ENCODE measurements at regions not wholly inside any gene's neighbourhood (a gene's known extent, or its start where the extent isn't known, plus 50 kb on each side); places are given as distances from the start of the nearest gene placed in this dataset.

GRCh38 chr12:30827101-30828066 lies 72.6 kb upstream of the CAPRIN2 start:
- no peak for FAIRE-seq

DNA sequence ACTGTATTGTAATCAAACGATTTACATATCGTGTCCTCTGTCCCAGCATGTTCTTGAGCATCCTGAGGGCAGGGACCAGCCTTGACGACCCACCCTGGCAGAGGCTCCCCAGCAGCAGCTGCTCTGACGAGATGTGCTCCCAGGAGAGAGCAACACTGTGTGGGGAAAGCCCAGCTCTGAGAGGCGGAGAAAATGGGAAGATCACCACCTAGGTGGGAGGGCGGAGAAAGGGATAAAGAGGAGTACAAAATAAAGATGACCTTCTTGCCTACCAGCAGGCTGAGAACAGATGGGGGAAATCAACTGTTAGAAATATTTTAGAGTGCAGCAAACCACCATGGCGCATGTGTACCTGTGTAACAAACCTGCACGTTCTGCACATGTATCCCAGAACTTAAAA lies 71.5 kb upstream of the CAPRIN2 start:
- FAIRE-seq = no peak

DNA sequence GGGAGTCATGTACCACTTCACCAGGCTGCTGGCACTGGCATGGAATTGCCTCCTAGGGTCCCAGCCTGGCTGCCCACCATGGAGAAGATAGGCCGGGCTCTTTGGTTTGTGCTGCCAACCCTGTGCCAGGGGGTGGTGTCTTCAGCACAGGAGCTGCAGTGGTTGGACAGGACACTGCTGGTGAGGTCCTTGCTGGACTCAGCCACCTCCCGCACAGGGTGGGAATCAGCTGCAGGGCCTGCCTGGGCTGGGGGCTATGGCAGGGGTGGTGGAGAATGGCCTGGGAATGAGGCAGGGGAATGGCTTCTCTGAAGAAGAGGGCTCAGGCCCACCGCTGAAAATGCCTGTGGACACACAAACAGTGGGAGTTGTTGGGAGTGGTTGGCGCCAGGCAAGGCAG lies 70.6 kb upstream of the CAPRIN2 start:
- FAIRE-seq = no peak

DNA sequence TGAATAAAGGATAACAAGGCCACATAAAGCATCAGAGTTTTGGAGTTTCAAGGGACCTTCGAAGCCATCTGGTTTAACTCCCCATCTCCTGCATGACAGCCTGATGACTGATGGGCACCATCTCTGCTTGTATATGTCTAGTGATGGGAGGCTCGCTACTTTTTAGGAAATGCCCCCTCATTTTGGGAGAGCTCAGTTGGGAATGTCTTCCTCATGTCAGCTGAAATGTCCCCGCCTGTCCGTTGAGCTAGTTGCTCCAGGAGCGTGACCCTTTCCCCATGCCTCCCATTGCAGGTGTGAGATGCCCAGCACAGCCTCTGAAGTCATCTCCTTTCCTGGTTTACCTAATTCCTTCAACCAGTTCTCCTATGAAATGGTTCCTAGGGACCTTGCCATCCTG lies 69.6 kb upstream of the CAPRIN2 start:
- FAIRE-seq = no peak

GRCh38 chr12:30823764-30824163 lies 69.0 kb upstream of the CAPRIN2 start:
- FAIRE-seq = no peak

GRCh38 chr12:30823156-30823699 lies 68.5 kb upstream of the CAPRIN2 start:
- no peak for FAIRE-seq

DNA sequence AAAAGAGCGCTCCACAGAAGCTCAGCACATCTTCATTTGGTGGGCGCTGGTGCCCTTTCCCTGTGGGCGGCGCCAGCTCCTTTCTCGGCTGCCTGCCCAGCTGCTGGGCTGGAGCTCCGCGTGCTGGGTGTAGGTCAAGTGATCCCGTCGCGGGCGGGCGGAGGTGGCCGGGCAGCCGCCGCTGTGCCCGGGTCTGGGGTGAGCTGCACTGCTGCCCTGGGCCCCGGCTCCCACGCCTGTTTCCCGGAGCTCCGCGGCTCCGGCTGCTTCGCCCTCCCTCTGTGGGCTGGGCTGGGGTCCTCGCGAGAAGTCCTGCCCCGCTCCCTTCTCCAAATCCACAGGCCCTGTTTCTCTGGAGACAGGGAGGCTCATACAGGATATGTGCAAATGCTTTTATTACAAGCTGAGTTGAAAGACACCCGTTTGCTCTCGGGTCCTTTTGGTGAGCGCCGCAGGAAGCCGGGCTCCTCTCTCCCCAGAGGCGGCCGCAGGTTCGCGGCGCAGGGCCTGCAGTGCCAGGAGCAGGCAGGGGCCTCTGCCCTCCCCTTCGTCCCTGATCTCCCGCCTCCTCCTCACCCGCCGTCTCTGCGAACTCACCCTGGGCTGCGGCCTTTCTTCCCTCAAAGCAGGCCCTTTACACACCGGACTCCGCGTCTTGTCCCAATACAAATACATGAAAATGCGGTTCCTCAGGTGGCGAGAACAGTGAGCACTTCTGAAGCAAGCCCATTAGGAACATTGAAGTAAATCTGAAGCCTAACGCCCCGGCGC lies 67.8 kb upstream of the CAPRIN2 start:
- FAIRE-seq = no peak

GRCh38 chr12:30820406-30820946 lies 65.7 kb upstream of the CAPRIN2 start:
- FAIRE-seq = no peak

GRCh38 chr12:30818562-30818961 lies 63.8 kb upstream of the CAPRIN2 start:
- no peak for FAIRE-seq

- FAIRE-seq = no peak
Observed at GRCh38 chr12:30816742-30817465, 62.2 kb upstream of the CAPRIN2 start.

DNA sequence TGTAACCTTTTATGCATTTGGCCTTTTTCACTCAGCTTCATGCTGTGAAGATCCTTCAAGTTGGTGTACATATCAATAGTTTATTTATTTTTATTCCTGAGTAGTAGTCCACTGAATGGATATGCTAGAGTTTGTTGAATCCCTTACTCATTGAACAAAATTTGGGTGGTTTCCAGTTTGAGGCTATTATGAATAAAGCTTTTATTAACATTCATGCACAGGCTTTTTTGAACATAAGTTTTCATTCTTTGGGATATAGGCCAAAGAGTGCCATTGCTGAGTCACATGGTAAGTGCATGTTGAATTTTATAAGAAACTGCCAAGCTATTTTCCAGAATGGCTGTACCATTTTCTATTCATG lies 59.5 kb upstream of the CAPRIN2 start:
- FAIRE-seq = no peak

GRCh38 chr12:30813525-30814294 lies 59.0 kb upstream of the CAPRIN2 start:
- no peak for FAIRE-seq

GRCh38 chr12:30811966-30812365 lies 57.2 kb upstream of the CAPRIN2 start:
- no peak for FAIRE-seq

- FAIRE-seq = no peak
Observed at GRCh38 chr12:30810918-30811317, 56.2 kb upstream of the CAPRIN2 start.

DNA sequence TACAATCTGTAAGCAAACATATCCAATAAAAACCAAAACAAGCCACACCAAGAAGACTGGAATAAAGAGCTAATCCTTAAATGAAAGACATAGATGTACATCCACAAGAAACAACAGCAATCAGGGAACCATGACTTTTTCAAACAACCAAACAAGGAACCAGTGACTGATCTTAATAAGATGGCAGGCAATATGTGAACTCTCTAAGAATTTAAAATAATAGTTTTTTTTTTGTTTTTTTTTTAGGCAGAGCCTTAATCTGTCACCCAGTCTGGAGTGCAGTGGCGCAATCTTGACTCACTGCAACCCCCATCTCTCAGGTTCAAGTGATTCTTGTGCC lies 52.9 kb upstream of the CAPRIN2 start:
- FAIRE-seq = no peak

GRCh38 chr12:30806989-30807694 lies 52.4 kb upstream of the CAPRIN2 start:
- peak; percentile 79 for FAIRE-seq

DNA sequence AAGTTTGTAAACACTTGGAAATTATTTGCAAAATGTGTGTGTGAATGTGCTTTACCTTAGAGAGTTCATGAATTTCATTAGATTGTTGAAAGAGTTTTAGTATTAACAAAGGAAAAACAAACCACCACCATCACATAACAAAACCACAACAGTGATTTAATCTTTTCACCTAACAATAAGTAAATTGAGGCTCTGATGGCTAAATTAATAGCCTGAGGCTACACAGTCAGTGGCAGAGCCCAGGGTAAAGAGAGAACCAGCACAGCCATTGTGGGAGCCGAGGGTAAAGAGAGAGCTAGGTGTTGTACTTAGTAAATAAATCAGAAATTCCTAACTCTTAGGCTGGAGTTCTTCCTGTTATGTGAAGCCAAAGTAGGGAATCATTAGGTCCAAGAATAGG lies 51.2 kb upstream of the CAPRIN2 start:
- FAIRE-seq = no peak
